AG20443 (cell line): ENCODE measurements at regions not wholly inside any gene's neighbourhood (a gene's known extent, or its start where the extent isn't known, plus 50 kb on each side); places are given as distances from the start of the nearest gene placed in this dataset.
"Not testable (repeated sequence)": the region's sequence is repeated elsewhere in the genome, so short reads cannot be mapped to it uniquely, and the experiment has no call there.

Experiments
- DNase-seq: peaks from one replicate; pipeline ENCODE4 v3.0.0; 2012; ENCODE audit warnings: low spot score, mixed read lengths

- no peak for DNase-seq
Measured at GRCh38 chr18:1848716-1849115, 722.6 kb downstream of the METTL4 start.

GRCh38 chr18:1849386-1849785 lies 721.9 kb downstream of the METTL4 start:
- no peak for DNase-seq

- DNase-seq, result not testable (repeated sequence)
Measured at GRCh38 chr18:1857281-1857680, 714.0 kb downstream of the METTL4 start.

- DNase-seq, result no peak
Measured at GRCh38 chr18:1861473-1861872, 709.8 kb downstream of the METTL4 start.

DNA sequence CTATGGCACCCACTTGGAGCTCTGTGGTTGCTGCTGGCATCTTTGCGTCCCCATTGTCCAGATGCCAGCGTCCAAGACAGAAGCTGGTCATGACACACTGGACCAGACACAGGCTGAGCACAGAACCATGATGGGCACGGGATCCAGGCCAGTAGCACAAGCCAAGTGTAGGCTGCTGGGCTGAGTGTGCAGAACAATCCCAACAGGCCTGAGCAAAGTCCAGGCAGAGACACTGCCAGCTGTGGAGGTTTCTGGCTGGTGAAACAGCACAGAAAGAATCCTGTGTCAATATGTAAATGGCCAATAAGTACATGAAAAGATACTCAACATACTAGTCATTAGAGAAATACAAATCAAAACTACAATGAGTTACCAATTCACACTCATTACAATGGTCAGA lies 705.4 kb downstream of the METTL4 start:
- DNase-seq, result no peak

DNA sequence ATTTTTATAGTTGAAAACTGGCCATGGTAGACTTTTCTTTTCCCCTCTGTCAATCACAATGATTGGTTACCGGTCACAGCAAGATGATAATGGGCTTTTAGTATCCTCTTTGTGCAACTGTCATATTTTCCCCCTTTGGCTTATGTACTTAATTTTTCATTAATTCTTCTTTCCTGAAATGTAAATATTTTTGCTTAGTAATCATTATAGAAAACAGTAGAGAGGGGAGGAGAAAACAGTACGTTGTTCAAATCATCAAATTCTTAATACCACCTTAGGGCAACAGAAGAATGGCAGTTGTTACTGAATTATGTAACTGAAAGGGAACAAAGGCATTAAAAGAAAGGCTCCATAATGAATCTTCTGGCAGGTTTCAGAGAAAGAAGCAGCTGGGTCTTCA lies 699.0 kb downstream of the METTL4 start:
- DNase-seq, result no peak

- DNase-seq, result no peak
Measured at GRCh38 chr18:1875219-1875618, 696.1 kb downstream of the METTL4 start.

- DNase-seq, result no peak
Measured at GRCh38 chr18:1884623-1885022, 686.7 kb downstream of the METTL4 start.

DNA sequence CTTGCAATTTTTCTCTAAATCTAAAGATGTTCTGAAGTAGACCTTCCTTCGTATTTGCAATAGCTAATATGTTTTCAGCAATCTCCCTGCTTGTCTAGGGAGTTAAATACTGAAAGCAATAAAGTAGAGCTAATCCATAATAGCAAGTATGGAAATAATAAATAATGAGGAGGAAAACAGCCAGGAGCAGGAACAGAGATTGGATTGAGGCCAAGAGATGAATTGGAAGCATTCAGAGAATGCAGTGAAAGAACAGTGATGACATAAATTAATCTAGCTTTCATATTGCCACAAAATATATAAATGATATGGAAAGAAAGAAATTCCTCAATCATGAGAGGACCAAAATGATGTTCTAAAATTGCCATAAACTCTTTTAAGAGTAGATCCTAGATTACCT lies 679.7 kb downstream of the METTL4 start:
- no peak for DNase-seq

GRCh38 chr18:1892191-1892590 lies 679.1 kb downstream of the METTL4 start:
- no peak for DNase-seq

DNA sequence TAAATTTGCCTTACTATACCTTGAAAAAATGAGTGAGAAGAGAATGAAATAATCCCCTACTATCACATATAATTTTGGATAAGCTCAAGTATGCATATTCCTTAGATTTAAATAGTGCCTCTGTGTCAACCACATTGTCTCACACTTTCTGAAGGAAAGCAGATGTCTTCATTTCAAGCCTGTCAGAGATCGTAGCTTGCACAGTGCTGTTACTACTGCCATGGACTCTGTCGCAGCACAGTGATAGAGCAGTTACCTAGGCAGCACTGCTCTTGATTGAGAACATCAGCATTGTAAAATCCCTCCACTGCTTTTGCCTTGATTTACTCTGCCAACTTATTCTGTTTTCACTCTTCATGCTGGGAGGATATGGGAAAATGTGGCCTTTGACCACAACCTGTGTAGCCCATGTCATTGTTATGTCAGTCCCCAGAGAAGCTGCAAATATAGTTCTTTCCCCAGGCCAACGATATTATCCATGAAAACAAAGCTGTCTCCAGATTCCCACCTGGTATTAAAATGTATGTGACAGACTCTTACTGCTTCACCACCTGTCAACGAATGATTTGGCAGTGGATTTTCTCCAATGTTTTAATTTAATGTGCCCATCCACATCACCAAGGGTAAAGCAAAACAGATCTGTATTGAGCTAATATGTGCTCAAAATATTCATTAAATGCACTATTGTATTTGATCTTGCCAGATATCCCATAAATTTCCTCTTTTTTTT lies 675.7 kb downstream of the METTL4 start:
- DNase-seq, result no peak

GRCh38 chr18:1906421-1906820 lies 664.9 kb downstream of the METTL4 start:
- DNase-seq, result no peak

- DNase-seq, result no peak
Measured at GRCh38 chr18:1907470-1908206, 663.7 kb downstream of the METTL4 start.

DNA sequence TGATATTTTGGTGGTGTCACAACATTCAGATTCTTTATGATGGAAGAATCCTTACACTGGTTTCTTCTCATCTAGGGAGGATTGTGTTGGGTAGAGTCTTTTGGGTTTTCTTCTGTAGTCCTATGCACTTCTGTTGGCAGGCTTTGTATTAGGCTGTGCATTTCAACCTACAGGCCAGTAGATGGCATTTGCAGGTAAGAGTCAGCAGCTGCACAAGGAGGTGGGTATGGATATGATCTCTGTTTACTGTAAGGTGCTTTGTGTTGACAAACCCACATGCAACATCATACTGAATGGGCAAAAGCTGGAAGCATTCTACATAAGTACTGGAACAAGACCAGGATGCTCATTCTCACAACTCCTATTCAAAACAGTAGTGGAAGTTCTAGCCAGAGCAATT lies 656.8 kb downstream of the METTL4 start:
- DNase-seq, result no peak

DNA sequence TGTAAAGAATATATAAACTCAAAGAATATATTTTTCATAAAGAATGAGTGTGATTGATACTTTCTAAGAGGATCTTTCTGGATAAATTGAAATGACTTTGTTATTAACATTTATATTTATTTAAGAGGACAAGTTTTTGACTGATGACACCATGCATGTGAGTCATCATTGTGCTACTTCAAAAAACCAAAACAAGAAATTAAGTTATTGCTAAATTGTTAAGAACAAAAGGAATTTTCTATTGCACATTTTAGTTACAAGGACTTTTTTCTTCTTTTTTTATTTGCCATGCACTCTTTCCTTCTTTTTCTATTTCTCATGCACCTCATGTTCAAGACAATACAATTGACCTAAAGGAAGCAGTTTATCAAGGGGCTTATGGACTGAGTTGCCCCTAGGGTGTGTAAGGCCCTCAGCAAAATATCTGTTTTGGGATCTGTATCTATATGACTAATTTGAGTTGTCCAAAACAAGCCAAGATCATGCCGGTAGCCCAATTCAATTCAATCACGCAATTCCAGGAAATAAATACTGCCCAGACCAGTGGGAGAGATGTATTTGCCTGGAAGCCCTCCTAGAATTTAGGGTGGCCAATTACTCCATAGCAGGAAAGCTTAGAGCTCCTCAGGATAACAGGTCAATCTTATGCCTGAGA lies 654.3 kb downstream of the METTL4 start:
- DNase-seq, result no peak

DNA sequence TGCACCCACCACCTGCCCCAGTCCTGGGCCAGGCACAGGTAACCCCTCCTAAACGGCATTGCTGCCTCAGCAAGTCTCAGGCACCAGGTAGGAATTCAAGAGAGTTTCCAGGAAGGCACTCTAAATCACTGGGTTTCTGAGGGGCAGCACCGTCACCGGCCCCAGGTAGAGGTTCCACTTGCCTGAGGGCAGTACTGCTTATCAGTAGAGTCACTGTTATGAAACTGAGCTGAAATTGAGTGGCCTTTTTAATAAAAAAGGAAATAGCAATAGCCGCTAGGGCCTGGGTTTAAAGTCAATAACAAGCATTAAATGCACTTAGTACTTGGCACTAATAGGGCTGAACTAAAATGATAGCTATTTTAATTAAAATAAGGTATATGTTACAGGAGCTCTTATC lies 653.7 kb downstream of the METTL4 start:
- DNase-seq, result no peak

DNA sequence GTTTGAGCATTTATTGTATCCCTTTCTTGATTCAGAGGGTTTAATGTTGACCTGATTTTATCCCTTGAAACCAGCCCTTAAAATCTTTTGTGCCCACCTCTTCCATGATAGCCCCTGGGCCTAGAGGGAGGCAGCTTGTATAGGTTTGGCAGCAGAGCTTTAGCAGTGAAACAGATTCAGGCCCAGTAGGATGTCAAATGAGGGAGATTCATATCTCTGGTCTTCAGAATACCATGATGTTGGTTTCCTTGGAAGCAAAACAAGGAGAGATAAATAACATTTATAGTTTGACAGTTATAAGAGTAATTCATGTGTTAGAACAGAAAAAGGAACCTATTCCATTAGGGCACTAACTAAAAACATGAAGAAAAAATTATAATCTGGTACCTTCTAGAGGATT lies 649.2 kb downstream of the METTL4 start:
- no peak for DNase-seq

DNA sequence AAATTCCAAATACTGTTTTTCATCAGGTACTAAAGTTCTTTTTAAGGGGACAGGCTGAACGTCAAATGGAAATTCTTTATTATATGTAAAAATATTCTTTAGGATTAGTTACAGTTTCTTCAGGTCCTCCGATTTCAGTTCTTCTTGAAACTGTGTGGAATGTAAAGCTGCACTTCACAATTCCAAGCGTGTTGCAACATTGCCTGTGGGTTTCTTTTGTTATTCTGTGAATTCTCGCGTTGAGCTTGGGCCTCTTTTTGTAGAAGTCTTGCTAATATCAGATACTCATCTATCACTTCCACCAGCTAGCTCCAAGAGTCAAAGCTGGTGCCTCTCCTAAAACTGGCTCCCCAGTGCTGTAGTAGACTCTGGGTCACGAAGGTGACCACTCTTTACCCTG lies 642.6 kb downstream of the METTL4 start:
- DNase-seq, result no peak

DNA sequence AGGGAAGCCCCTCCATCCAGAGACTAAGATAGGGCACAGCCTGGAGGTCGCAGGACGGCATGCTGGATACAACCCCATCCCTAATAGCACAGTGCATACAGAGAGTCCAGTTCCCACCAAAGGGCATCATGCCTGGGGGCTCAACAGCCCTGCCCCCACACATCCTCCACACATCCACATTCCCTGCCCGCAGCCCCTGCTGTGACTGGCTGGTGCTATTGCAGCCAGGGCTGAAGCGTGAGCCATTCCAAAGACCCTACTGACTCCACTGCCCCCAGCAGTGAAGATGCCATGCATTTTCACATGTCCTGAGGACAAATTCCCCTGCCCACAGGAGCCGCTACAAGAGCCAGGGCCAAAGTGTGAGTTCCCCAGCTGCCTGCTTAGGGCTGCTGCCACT lies 641.6 kb downstream of the METTL4 start:
- no peak for DNase-seq

- DNase-seq, result no peak
Measured at GRCh38 chr18:1930291-1931270, 640.7 kb downstream of the METTL4 start.

DNA sequence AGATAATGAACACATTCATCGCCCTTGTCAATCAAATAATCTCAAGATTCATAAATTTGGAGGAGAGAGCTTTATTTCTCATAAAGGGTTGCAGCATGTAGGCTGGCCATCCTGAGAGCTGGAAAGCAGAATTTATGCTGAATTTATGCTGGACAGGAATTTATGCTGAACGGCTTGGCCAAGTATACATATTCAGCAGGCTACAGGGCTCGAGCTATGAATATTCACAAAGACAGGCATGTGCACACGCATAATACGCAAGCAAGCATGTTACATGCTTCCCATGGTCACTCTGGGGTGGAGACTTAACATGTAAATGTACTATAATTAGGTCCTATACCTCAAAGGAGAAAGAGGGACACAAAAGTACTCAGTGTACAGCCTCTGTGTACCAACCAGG lies 618.8 kb downstream of the METTL4 start:
- DNase-seq, result no peak
